ENCODE measurements at regions not wholly inside any gene's neighbourhood (a gene's known extent, or its start where the extent isn't known, plus 50 kb on each side); places are given as distances from the start of the nearest gene placed in this dataset.

- no peak for DNase-seq
Measured at GRCh38 chr20:62527781-62528180, 52.0 kb upstream of the GATA5 start.

GRCh38 chr20:62528983-62529891 is 53.4 kb upstream of the GATA5 start:
- DNase-seq = no peak

GRCh38 chr20:62529896-62530642 is 54.3 kb upstream of the GATA5 start:
- DNase-seq = no peak

DNA sequence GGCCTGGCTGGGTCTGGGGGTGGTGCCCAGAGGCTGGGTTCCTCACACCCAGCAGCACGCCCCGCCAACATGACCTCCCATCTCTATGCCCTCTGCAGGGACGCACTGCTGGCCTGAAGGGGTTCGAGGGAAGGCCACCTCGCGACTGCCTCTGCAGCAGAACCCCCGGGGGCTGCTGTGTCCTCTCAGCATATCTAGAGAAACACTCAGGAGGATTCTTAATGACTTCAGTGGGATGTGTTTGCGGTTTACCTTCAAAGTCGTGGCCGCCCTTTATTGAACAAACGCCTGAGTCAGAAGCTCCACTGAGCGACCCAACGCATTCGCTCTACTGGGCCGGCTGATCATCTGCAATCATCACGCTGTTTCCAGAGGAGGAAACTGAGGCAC is 54.8 kb upstream of the GATA5 start:
- DNase-seq = no peak

GRCh38 chr20:62531046-62531838 is 55.4 kb upstream of the GATA5 start:
- no peak for DNase-seq

GRCh38 chr20:62532921-62533320 is 57.1 kb upstream of the GATA5 start:
- no peak for DNase-seq

- no peak for DNase-seq
Measured at GRCh38 chr20:62533591-62534495, 58.0 kb upstream of the GATA5 start.

DNA sequence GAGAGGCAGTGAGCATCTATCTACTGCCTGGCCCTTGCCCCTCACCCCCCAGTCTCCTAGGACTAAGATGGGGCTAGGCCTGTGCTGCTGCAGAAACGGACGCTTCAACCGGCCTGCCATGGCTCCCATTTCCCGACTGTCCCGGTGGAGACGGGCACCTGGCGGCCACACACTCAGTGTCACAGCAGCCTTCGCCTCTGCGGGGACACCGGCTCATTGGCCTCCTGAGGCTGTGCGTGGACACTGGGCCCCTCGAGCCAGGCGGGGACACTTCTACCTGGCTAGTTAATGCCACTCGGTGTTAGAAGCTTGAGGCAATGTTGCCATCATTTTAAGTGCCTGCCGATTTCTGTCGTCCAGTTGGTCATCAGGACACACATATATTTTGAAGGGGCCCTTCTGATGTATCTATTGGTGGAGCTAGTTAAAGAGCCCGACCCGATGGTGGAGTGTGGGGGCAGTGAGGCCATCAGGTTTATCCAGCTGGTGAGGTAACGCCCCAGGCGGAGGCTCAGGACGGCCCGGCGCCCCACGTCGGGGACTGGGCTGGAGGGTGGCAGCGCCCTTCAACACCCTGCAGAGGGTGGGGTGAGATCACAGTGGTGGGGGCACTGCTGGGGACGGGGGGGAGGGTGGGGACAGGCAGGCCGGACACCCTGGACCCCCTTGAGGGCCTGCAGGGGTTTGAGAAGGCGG is 58.9 kb upstream of the GATA5 start:
- DNase-seq = no peak

GRCh38 chr20:62535282-62535811 is 59.6 kb upstream of the GATA5 start:
- no peak for DNase-seq

DNA sequence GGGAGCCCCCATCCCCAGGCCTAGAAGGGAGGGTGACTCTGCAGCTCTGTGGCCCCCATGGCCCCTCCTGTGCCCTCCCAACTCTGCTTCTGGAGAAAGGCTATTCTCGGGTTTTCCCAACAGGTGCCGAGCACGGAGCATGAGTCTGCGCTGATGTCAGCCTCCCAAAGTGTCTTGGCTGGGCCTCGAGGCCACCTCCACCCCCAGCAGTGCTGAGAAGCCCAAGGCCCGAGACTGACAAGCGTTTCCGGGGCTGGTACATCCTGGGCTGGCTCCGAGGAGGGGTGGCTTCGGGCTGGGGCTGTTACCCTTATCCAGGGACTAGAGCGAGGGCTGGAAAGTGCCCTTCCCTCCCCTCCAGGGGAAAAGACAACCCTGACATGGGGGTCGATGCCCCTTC is 60.2 kb upstream of the GATA5 start:
- DNase-seq = no peak

DNA sequence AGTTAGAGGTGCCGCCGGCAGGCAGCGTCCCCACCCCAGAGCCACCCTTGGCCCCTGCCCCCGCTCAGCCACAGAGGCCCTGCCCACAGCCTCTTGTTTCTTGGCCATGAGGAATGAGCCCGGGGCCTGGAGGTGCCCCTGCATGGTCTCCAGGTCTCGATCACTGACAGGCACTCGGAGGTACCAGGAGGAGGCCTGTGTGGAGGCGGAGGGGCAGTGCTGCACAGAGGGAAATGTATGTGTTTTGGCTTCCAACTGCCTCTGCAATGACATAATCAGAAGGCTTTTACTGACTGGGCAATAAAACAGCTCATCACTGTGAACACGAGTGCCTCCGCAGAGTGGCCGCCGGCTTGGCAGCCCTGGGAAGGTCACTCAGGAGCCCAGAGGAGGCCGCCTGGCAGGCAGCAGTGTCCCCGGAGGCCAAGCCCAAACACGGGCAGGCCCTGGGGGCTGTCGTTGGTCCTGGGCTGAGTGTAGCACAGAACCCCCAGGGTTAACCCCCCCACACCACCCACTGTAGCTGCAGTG is 61.1 kb upstream of the GATA5 start:
- DNase-seq = no peak

GRCh38 chr20:62537649-62538292 is 62.0 kb upstream of the GATA5 start:
- DNase-seq = no peak

DNA sequence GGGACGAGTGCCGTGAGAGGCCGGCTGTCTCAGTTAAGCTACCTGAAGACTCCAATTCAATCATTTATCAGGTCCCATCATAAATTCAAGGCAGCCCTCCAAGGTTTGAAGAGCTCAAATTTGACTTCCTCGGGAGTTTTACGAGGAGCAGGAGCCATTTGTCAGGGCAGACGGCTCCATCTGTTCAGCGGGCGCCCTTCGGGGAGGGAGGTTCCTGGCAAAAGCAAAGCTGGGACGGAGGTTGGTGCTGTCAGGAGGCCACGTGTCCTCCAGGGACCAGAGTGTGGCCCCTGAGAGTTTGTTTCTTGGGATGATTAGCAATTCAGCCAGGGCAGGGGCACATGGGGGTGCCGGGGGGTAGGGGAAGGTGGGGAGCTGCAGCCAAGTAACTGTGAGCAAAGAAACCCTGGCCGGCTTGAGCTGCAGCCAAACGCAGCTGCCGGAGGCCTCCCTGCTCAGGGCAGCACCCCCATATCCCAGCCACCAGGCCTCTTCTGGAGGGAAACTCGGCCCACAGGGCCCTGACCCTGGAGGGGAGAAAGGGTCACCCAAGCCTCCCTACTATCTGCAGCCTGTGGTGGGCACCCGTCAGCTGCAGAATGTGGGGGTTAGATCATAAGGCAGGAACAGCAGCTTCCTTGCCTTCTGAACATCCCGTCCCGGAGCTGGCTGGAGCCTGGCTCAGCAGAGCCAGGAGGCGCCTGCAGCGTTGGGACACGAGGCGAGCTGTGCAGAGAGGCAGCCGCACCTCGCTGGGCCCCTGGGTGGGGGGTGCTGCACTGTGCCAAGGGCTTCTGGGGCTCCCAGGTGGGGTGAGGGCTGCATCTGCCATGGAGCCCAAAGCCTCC is 63.6 kb upstream of the GATA5 start:
- DNase-seq = no peak

DNA sequence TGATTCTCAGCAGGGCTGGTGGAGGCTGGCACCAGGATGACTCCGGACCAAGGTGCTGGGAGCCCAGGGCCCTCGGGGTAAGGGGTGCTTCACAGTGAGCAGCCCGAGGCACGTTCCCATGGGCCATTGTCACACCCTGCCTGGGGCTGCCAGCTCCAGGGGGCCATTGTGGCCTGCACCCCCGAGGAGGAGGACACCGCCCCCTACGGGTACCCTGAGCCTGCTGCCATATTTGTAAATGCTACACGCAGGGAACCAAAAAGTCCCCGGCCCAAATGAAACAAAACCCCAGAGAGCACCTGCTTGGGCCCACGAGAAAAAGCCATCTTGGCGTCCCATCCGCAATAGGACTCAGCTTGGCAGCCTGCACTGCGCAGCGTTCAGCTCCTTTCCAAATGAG is 64.7 kb upstream of the GATA5 start:
- no peak for DNase-seq

- no peak for DNase-seq
Measured at GRCh38 chr20:62542862-62543261, 67.1 kb upstream of the GATA5 start.

DNA sequence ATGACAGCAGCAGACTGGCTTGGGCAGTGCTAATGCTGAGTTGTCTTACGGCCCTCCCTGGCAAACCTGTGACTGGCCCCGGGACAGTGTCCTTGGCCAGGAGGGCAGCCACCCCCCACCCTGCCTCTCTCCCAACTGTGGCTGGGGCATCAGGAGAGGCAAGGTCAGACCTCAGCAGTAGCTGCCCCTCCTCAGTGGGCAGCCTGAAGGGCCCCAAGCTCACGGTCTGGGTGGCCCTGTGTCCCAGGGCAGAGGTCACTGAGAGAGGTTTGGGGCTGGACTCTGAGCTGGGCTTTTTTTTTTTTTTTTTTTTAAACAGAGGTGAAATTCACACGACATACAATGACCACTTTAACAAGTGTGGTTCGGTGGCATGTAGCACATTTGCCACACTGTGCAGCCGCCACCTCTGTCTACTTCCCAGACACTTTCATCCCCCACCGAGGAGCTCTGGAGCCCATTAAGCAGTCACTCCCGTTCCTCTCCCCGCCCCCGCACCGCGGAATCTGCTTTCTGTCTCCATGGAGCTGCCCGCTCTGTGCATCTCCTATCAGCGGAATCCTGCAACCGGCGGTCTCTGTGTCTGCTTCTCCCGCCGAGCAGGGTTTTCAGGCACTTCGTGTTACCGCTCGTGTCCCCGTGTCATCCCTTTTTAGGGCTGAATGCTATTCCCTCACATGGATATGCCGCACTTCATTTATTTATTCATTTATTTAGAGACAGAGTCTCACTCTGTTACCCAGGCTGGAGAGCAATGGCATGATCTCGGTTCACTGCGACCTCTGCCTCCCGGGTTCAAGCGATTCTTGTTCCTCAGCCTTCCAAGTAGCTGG is 67.9 kb upstream of the GATA5 start:
- no peak for DNase-seq

DNA sequence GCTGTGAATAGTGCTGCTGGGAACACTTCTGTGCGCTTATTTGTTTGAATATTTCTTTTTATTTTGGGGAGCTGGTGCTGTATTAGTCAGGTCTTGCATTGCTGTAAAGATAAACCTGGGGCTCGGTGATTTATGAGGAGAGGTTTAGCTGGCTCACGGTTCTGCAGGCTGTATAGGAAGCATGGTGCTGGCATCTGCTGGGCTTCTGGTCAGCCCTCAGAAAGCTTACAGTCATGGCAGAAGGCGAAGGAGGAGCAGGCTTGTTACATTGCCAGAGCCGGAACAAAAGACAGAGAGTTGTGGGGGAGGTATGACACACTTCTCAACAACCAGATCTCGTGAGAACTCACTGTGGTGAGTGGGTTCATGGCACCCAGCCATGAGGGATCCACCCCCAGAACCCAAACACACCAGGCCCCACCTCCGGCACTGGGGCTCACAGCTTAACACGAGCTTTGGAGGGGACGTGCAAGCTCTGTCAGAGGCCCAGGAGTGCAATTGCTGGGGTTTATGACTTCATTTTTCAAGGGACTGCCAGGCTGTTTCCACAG is 68.8 kb upstream of the GATA5 start:
- no peak for DNase-seq

DNA sequence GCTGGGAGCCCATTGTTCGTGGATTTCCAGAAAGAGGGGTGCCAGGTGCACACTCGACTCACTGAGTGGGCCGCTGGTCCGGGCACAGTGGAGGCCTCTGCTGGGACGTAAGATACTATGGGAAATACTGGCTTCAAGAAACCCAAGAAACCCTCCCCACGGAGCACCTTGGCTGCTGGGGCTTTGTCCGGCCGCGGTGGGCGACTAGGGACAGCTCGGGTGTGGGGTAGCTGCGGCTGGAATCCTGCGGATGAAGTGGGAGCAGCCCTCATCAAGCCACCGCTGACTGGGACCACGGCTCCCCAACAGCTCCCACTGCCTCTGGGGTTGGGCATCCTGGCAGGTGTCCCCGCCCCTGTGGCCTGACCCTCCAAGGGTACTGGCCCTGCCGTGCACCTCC is 69.5 kb upstream of the GATA5 start:
- DNase-seq = no peak
